ENCODE measurements at regions not wholly inside any gene's neighbourhood (a gene's known extent, or its start where the extent isn't known, plus 50 kb on each side); places are given as distances from the start of the nearest gene placed in this dataset.

- intact Hi-C loops (cut with micrococcal nuclease; ENCODE audit: unreplicated experiment): no loop called here
- in situ Hi-C loops (cut with HindIII; ENCODE audit: extremely low pct_ligation_motif_present, low pct_unique_long_range_greater_than_20kb): no loop called here
- POLR2A ChIA-PET: no interaction called here
- TF ChIP-seq TRIM22 (IDR thresholded peaks at IDR 0.05) (no peak), KIAA2018 (CRISPR knock-in tag; IDR thresholded peaks at IDR 0.05; ENCODE audit: borderline replicate concordance) (no peak), AGO2 (optimal IDR thresholded peaks at IDR 0.05; ENCODE audit: low read depth, low read length) (no peak), ZNF775 (CRISPR knock-in tag; IDR thresholded peaks at IDR 0.05; ENCODE audit: borderline replicate concordance) (no peak), ZNF143 (CRISPR knock-in tag; IDR thresholded peaks at IDR 0.05) (no peak), NKX3-1 (CRISPR knock-in tag; IDR thresholded peaks at IDR 0.05) (no peak), NFE2L1 (CRISPR knock-in tag; IDR thresholded peaks at IDR 0.05; ENCODE audit: borderline replicate concordance) (no peak), CTCF (CRISPR knock-in tag; IDR thresholded peaks at IDR 0.05) (no peak), TFDP2 (CRISPR knock-in tag; IDR thresholded peaks at IDR 0.05) (no peak), CREM (IDR thresholded peaks at IDR 0.05) (no peak), CREM (CRISPR knock-in tag; IDR thresholded peaks at IDR 0.05) (no peak), BCL6 (CRISPR knock-in tag; IDR thresholded peaks at IDR 0.05) (no peak), SNAPC2 (CRISPR knock-in tag; IDR thresholded peaks at IDR 0.05) (no peak)
These were observed 282.5 kb upstream of the THBS1 start for GRCh38 chr15:39298271-39298962.

More at GRCh38 chr15:39298271-39298962, 282.5 kb upstream of the THBS1 start:
- no peak for DNase-seq (ENCODE audit: low spot score)
- no peak for ATAC-seq
- FAIRE-seq: no peak
- 44% methylated on average over 4 of the region's 4 CpGs for WGBS (ENCODE audit: low lambda C conversion rate)
- H3K4me1 ChIP-seq (ENCODE audit: insufficient read depth, low read length): peaks cover 10% of the 10 kb centered on the region
- no peaks in the 10 kb centered on the region for H4K20me1 ChIP-seq (ENCODE audit: insufficient read depth, low read length)
- H3K79me2 ChIP-seq (ENCODE audit: insufficient read depth, low read length): no peaks in the 10 kb centered on the region
- no peaks in the 10 kb centered on the region for H3K9me3 ChIP-seq (ENCODE audit: low read length)
- no peak overlapping the region for H2AFZ ChIP-seq (ENCODE audit: low read length)
- H3K27ac ChIP-seq (ENCODE audit: extremely low read length, insufficient read depth, low read length): no peak overlapping the region
- H3K9ac ChIP-seq (ENCODE audit: insufficient read depth, low read depth, low read length): no peak overlapping the region
- CTCF ChIA-PET (ENCODE audit: low intra/inter-chr PET ratio, low total read pairs): no interaction called here
- BruUV-seq (replicated peaks): no TSS peak
- H3K27me3 ChIP-seq (ENCODE audit: control insufficient read depth in 1 of 2, insufficient read depth in 2 of 2, low read length in 2 of 2): no peaks in the 10 kb centered on the region
- H3K4me2 ChIP-seq (ENCODE audit: low read depth, low read length): no peak overlapping the region
- no peak overlapping the region for H3K4me3 ChIP-seq (replicated peaks in 1 of 3; ENCODE audit: insufficient read depth in 1 of 3, low read depth in 2 of 3, low read length in 3 of 3)
- no peaks in the 10 kb centered on the region for H3K36me3 ChIP-seq (replicated peaks in 1 of 2; ENCODE audit: control insufficient read depth in 1 of 2, insufficient read depth in 2 of 2, low read length in 2 of 2)
